H1 (cell line): ENCODE measurements at regions not wholly inside any gene's neighbourhood (a gene's known extent, or its start where the extent isn't known, plus 50 kb on each side); places are given as distances from the start of the nearest gene placed in this dataset.

ENCODE experiments used
- POLR2A ChIP-seq, 2 experiments: IDR thresholded peaks; 1 replicate in 1 of 2; 2 replicates in 1 of 2; pipeline ENCODE4 v1.6.1; 2011; ENCODE audit warnings: low read depth in 2 of 2, low read length in 2 of 2, mild to moderate bottlenecking in 2 of 2; ENCODE audit errors: control extremely low read depth in 1 of 2
- POLR2AphosphoS5 ChIP-seq: IDR thresholded peaks from 2 replicates; pipeline ENCODE4 v1.6.1; 2011; ENCODE audit warnings: low read depth, low read length
- SAP30 ChIP-seq: fragments of 300-600 bp; sonication (generic); IDR thresholded peaks from 2 replicates; pipeline ENCODE4 v1.7.1; 2012; ENCODE audit warnings: low read length, moderate library complexity, mild to moderate bottlenecking, inconsistent platforms; ENCODE audit not compliant: insufficient read depth, insufficient replicate concordance

- TF ChIP-seq POLR2AphosphoS5 (no peak), SAP30 (no peak), POLR2A (IDR thresholded peaks at IDR 0.05; ENCODE audit: control extremely low read depth in 1 of 2, low read depth in 2 of 2, low read length in 2 of 2) (no peak)
- TF ChIP-seq, all 59 proteins: peak for 0
Measured at GRCh38 chr14:39939023-39939422, 506.8 kb upstream of the FBXO33 start (continued).
